Neuronal stem cell (in vitro differentiated cells): ENCODE measurements at regions not wholly inside any gene's neighbourhood (a gene's known extent, or its start where the extent isn't known, plus 50 kb on each side); places are given as distances from the start of the nearest gene placed in this dataset.

Experiments used
- DNase-seq: peaks from one replicate; pipeline ENCODE4 v3.0.0-alpha.2; 2013; ENCODE audit warnings: low spot score
- H2AFZ ChIP-seq: one replicate; pipeline ENCODE4 v1.6.1; 2013; ENCODE audit warnings: mild to moderate bottlenecking, low read length, inconsistent platforms
- H2AK5ac ChIP-seq: 2 replicates; pipeline ENCODE4 v1.6.1; 2013; ENCODE audit warnings: low read depth, mild to moderate bottlenecking, inconsistent platforms, low read length, moderate library complexity, mixed read lengths
- H2BK120ac ChIP-seq: 2 replicates; pipeline ENCODE4 v1.6.1; 2013; ENCODE audit warnings: low read depth, mild to moderate bottlenecking, inconsistent platforms, low read length, moderate library complexity, mixed read lengths
- H2BK12ac ChIP-seq: one replicate; pipeline ENCODE4 v1.6.1; 2013; ENCODE audit warnings: low read length, inconsistent platforms
- H2BK15ac ChIP-seq: 2 replicates; pipeline ENCODE4 v1.6.1; 2013; ENCODE audit warnings: mild to moderate bottlenecking, low read length, inconsistent platforms, mixed read lengths
- H2BK5ac ChIP-seq: one replicate; pipeline ENCODE4 v1.6.1; 2013; ENCODE audit warnings: inconsistent platforms, mild to moderate bottlenecking, low read length, moderate library complexity
- H3K14ac ChIP-seq: one replicate; pipeline ENCODE4 v1.6.1; 2013; ENCODE audit warnings: low read length, inconsistent platforms
- H3K18ac ChIP-seq: 2 replicates; pipeline ENCODE4 v1.6.1; 2013; ENCODE audit warnings: low read length, inconsistent platforms
- H3K23ac ChIP-seq: 2 replicates; pipeline ENCODE4 v1.6.1; 2013; ENCODE audit warnings: low read depth, mild to moderate bottlenecking, mixed read lengths, low read length, inconsistent platforms; ENCODE audit not compliant: poor library complexity
- H3K27ac ChIP-seq: replicated peaks from 3 replicates; pipeline ENCODE4 v1.5.1; 2013; ENCODE audit warnings: low read length, inconsistent platforms
- H3K27me3 ChIP-seq, 3 experiments: 2 replicates each; pipeline ENCODE4 v1.6.1; 2013; ENCODE audit warnings: low read length in 3 of 3, mild to moderate bottlenecking in 2 of 3, inconsistent platforms in 1 of 3, low read depth in 1 of 3, mixed read lengths in 1 of 3, moderate library complexity in 1 of 3; ENCODE audit not compliant: control insufficient read depth in 3 of 3, insufficient read depth in 3 of 3
- H3K36me3 ChIP-seq, 2 donors: replicated peaks in 1 of 2; 2 replicates each; pipeline ENCODE4 v1.6.1; 2013; ENCODE audit warnings: low read length in 2 of 2; ENCODE audit not compliant: control insufficient read depth in 2 of 2, insufficient read depth in 2 of 2
- H3K4ac ChIP-seq: 2 replicates; pipeline ENCODE4 v1.6.1; 2013; ENCODE audit warnings: inconsistent platforms, mild to moderate bottlenecking, low read length, moderate library complexity
- H3K4me1 ChIP-seq, 2 donors: 1 replicate in 1 of 2; 2 replicates in 1 of 2; pipeline ENCODE4 v1.6.1; 2013; ENCODE audit warnings: low read length in 2 of 2, low read depth in 1 of 2; ENCODE audit not compliant: control insufficient read depth in 2 of 2, insufficient read depth in 1 of 2
- H3K4me2 ChIP-seq: one replicate; pipeline ENCODE4 v1.6.1; 2013; ENCODE audit warnings: mild to moderate bottlenecking, low read length, inconsistent platforms; ENCODE audit not compliant: insufficient read depth, poor library complexity, severe bottlenecking
- H3K4me3 ChIP-seq, 2 donors: 2 replicates each; pipeline ENCODE4 v1.5.1; 2013; ENCODE audit warnings: low read length in 2 of 2, mild to moderate bottlenecking in 2 of 2, inconsistent platforms in 1 of 2, moderate library complexity in 1 of 2
- H3K79me1 ChIP-seq: one replicate; pipeline ENCODE4 v1.6.1; 2013; ENCODE audit warnings: low read depth, mild to moderate bottlenecking, inconsistent platforms, low read length, moderate library complexity
- H3K9ac ChIP-seq: one replicate; pipeline ENCODE4 v1.6.1; 2013; ENCODE audit warnings: mild to moderate bottlenecking, low read depth, low read length, inconsistent platforms; ENCODE audit not compliant: poor library complexity
- H3K9me3 ChIP-seq, 2 donors: replicated peaks in 1 of 2; 2 replicates each; pipeline versions ENCODE3 to v1.6.1; 2013; ENCODE audit warnings: low read length in 2 of 2, mild to moderate bottlenecking in 2 of 2, inconsistent platforms in 1 of 2, low read depth in 1 of 2, mixed read lengths in 1 of 2, moderate library complexity in 1 of 2; ENCODE audit not compliant: control insufficient read depth in 2 of 2, insufficient read depth in 1 of 2
- H4K8ac ChIP-seq: one replicate; pipeline ENCODE4 v1.6.1; 2013; ENCODE audit warnings: low read depth, mild to moderate bottlenecking, inconsistent platforms, low read length, moderate library complexity
- H4K91ac ChIP-seq: one replicate; pipeline ENCODE4 v1.6.1; 2013; ENCODE audit warnings: low read length, low read depth, mild to moderate bottlenecking, inconsistent platforms; ENCODE audit not compliant: poor library complexity
- WGBS, 2 donors: extraction: QIAGEN DNeasy Blood & Tissue Kit; methylation state at CpG; one replicate each; pipeline ENCODE4 v1.1.7; 2013; ENCODE audit warnings: missing lambda C conversion rate in 2 of 2, mixed read lengths in 1 of 2; ENCODE audit not compliant: insufficient read length in 2 of 2, insufficient replicate concordance in 1 of 2; ENCODE audit errors: extremely low coverage in 2 of 2; 5-methylcytosine and 5-hydroxymethylcytosine counted together

DNA sequence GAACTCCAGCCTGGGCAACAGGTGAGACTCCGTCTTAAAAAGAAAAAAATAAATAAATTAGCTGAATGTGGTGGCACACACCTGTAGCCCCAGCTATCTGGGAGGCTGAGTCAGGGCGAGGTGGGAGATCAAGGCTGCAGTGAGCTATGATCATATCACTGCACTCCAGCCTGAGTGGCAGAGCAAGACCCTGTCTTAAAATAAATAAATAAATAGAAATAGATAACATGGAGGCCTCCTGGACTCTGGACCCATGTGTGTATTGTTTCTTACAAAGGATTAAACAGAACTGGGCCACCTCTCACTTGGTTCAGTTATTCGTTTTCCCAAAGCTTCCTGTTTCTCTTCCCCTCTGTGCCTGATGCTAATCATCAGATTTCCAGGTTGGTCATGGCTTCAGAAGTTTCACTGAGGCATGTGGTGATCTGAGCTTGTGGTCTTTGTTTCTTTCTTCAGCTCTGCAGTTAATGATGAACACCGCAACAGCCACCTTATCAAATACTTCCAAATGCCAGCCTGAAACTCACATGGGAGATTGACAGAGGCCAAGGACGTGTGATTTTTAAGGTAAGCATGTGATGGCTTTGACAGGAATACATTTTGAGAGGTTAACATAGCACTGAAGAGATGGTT lies 83.3 kb upstream of the MAP4K4 start:
- H4K8ac ChIP-seq = no peak overlapping the region
- no peak overlapping the region for H3K4ac ChIP-seq
- no peak overlapping the region for H2BK120ac ChIP-seq
- no peak overlapping the region for H3K27ac ChIP-seq
- H2BK5ac ChIP-seq = no peak overlapping the region
- H3K79me1 ChIP-seq = no peaks in the 10 kb centered on the region
- H3K9me3 ChIP-seq = no peaks in the 10 kb centered on the region
- no peak overlapping the region for H2AK5ac ChIP-seq
- no peak overlapping the region for H3K14ac ChIP-seq
- H3K23ac ChIP-seq = no peak overlapping the region
- H2BK12ac ChIP-seq = no peak overlapping the region
- WGBS, 2 donors = no CpG with 5 or more reads among the region's 5 CpGs
- no peaks in the 10 kb centered on the region for H3K36me3 ChIP-seq
- H3K27me3 ChIP-seq = peaks cover 0 to 3% (median 0%) of the 10 kb centered on the region in 3 experiments
- no peak overlapping the region for H3K18ac ChIP-seq
- H2AFZ ChIP-seq = no peak overlapping the region
- no peak overlapping the region for H2BK15ac ChIP-seq
- no peak overlapping the region for H3K9ac ChIP-seq
- H4K91ac ChIP-seq = no peak overlapping the region
- H3K4me2 ChIP-seq = no peak overlapping the region
- no peak overlapping the region for H3K4me3 ChIP-seq
- DNase-seq = no peak
- peaks cover 0 to 2% of the 10 kb centered on the region in 2 donors for H3K4me1 ChIP-seq

DNA sequence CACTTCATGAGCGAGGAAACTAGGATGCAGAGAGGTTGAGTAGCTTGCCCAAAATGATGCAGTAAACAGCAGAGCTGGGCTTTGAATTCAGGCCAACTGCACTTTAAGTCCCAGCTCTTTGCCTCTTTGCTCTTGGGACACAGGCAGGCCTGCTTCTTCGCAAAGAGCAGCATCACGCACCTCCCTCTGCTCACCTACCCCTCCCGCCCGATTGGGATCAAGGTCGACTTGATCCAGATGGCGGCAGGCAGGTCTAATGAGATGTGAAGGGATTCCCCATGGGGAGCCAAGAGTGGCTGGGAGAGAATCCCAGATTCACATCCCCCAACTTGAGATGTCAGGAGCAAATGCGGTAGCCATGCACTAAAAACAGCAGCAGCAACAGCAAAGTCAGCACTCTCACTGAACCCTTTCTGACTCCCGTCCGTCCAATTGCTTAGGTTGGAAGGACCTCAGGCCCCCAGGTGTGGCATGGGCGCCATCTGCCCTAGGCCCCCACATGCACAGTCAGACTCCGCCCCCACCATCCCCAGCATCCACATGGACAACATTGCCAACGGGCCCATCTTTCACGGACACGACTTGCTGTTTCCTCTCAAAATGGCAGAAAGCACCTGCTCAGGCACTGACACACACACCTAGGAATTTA lies 84.3 kb upstream of the MAP4K4 start:
- no peak overlapping the region for H3K4me3 ChIP-seq
- no peak overlapping the region for H4K91ac ChIP-seq
- no peak overlapping the region for H3K4me2 ChIP-seq
- no peak for DNase-seq
- no peak overlapping the region for H3K14ac ChIP-seq
- H4K8ac ChIP-seq = no peak overlapping the region
- H2AK5ac ChIP-seq = no peak overlapping the region
- H2BK5ac ChIP-seq = no peak overlapping the region
- H3K4ac ChIP-seq = no peak overlapping the region
- no peak overlapping the region for H2BK15ac ChIP-seq
- peak overlapping the region; percentile 71 for H3K18ac ChIP-seq
- H3K9ac ChIP-seq = no peak overlapping the region
- H2BK120ac ChIP-seq = no peak overlapping the region
- H3K27me3 ChIP-seq = peaks cover 0 to 3% (median 0%) of the 10 kb centered on the region in 3 experiments
- no CpG with 5 or more reads among the region's 15 CpGs for WGBS, 2 donors
- no peaks in the 10 kb centered on the region for H3K79me1 ChIP-seq
- no peak overlapping the region for H3K23ac ChIP-seq
- peaks cover 0 to 2% of the 10 kb centered on the region in 2 donors for H3K4me1 ChIP-seq
- no peak overlapping the region for H2AFZ ChIP-seq
- no peak overlapping the region for H2BK12ac ChIP-seq
- no peaks in the 10 kb centered on the region for H3K36me3 ChIP-seq
- no peaks in the 10 kb centered on the region for H3K9me3 ChIP-seq
- no peak overlapping the region for H3K27ac ChIP-seq

DNA sequence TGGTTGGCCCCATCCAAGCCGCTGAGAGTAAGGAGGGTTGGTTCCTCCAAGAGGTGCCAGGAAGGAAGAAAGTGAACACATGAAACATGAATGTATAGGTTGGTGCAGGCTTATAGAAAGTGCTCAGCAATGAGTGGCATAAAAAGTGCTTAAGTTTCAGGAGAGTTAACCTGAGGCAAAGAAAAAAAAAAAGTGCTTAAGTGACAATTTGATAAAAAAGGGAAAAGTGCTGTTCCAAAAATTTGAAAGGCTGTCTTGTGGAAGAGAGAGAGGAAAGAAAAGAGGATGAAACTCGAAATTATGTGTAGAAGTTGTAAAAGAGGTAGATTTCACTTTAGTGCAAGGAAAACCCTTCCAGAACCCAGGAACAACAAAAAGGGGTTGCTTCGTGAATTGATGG lies 85.5 kb upstream of the MAP4K4 start:
- no peak overlapping the region for H2BK12ac ChIP-seq
- H3K36me3 ChIP-seq = no peaks in the 10 kb centered on the region
- H2AK5ac ChIP-seq = no peak overlapping the region
- H3K4ac ChIP-seq = no peak overlapping the region
- H3K9me3 ChIP-seq = no peaks in the 10 kb centered on the region
- H2BK5ac ChIP-seq = no peak overlapping the region
- H3K9ac ChIP-seq = no peak overlapping the region
- no peak overlapping the region for H3K4me2 ChIP-seq
- H3K14ac ChIP-seq = no peak overlapping the region
- H3K18ac ChIP-seq = no peak overlapping the region
- DNase-seq = no peak
- no peak overlapping the region for H2AFZ ChIP-seq
- H3K23ac ChIP-seq = no peak overlapping the region
- 100% methylated on average over 1 of the region's 3 CpGs; no CpG with 5 or more reads in 1 of the 2 donors for WGBS, 2 donors
- no peak overlapping the region for H4K91ac ChIP-seq
- H3K27me3 ChIP-seq = peaks cover 0 to under 1% (median 0%) of the 10 kb centered on the region in 3 experiments
- no peaks in the 10 kb centered on the region for H3K4me1 ChIP-seq
- no peak overlapping the region for H2BK15ac ChIP-seq
- no peak overlapping the region for H4K8ac ChIP-seq
- H2BK120ac ChIP-seq = no peak overlapping the region
- H3K79me1 ChIP-seq = no peaks in the 10 kb centered on the region
- H3K27ac ChIP-seq = no peak overlapping the region
- no peak overlapping the region for H3K4me3 ChIP-seq

DNA sequence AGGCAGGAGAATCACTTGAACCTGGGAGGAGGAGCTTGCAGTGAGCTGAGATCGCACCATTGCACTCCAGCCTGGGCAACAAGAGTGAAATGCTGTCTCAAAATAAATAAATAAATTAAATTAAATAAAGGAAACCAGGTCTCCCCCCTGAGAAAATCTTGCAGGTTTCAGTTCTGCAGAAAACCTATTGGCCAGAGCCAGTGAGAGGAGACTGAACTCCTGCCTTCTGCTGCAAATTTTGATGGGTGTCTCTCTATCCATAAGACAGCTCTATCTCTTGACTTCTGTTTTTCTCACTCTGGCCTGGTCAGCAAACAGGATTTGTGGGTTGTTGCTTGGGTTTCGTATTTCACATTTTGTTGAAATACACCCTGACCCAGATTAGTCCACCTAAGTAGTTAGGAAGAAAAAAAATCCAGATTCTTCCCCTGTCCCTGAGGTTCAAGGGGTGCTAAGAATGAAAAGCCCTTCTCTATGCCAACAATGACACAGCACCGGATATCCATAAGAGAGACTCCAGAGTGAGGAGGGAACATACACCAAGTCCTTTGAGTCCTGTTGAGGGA lies 86.7 kb upstream of the MAP4K4 start:
- no peaks in the 10 kb centered on the region for H3K36me3 ChIP-seq
- H3K79me1 ChIP-seq = no peaks in the 10 kb centered on the region
- no peak overlapping the region for H3K14ac ChIP-seq
- no peak overlapping the region for H4K91ac ChIP-seq
- H2AFZ ChIP-seq = no peak overlapping the region
- no peak overlapping the region for H2BK15ac ChIP-seq
- no peak for DNase-seq
- no peak overlapping the region for H3K23ac ChIP-seq
- H2BK5ac ChIP-seq = no peak overlapping the region
- H3K9ac ChIP-seq = no peak overlapping the region
- H3K27me3 ChIP-seq = no peaks in the 10 kb centered on the region
- no peak overlapping the region for H2AK5ac ChIP-seq
- H3K4me2 ChIP-seq = no peak overlapping the region
- H2BK120ac ChIP-seq = no peak overlapping the region
- H3K18ac ChIP-seq = no peak overlapping the region
- no peak overlapping the region for H3K4me3 ChIP-seq
- H3K27ac ChIP-seq = no peak overlapping the region
- H3K4ac ChIP-seq = no peak overlapping the region
- H3K9me3 ChIP-seq = no peaks in the 10 kb centered on the region
- H2BK12ac ChIP-seq = no peak overlapping the region
- WGBS, 2 donors = no CpG with 5 or more reads among the region's 3 CpGs
- no peaks in the 10 kb centered on the region for H3K4me1 ChIP-seq
- no peak overlapping the region for H4K8ac ChIP-seq
